Urinary bladder (tissue), 3 donors: ENCODE measurements at regions not wholly inside any gene's neighbourhood (a gene's known extent, or its start where the extent isn't known, plus 50 kb on each side); places are given as distances from the start of the nearest gene placed in this dataset.

Experiments used
- DNase-seq: peaks from one replicate; pipeline ENCODE4 v3.0.0-alpha.2; 2015; ENCODE audit errors: extremely low spot score
- H3K27ac ChIP-seq: one replicate; pipeline ENCODE4 v1.5.1; 2013; ENCODE audit warnings: low read depth, mild to moderate bottlenecking, moderate library complexity
- H3K36me3 ChIP-seq: one replicate; pipeline ENCODE4 v1.6.1; 2013; ENCODE audit warnings: mild to moderate bottlenecking, moderate library complexity; ENCODE audit not compliant: insufficient read depth
- H3K4me1 ChIP-seq: one replicate; pipeline ENCODE4 v1.6.1; 2013; ENCODE audit warnings: mild to moderate bottlenecking, moderate library complexity; ENCODE audit not compliant: insufficient read depth
- H3K4me3 ChIP-seq: one replicate; pipeline ENCODE4 v1.5.1; 2013; ENCODE audit warnings: low read depth, low read length
- WGBS: extraction: QIAGEN DNeasy Blood & Tissue Kit; methylation state at CpG from one replicate; pipeline ENCODE4 v1.1.7; 2013; 5-methylcytosine and 5-hydroxymethylcytosine counted together
- donor health status: healthy with polysubstance abuse.
- donor health status: healthy.

- H3K4me3 ChIP-seq, result no peak overlapping the region
Measured at GRCh38 chr17:36703860-36704266, 102.5 kb downstream of the MRM1 start.

GRCh38 chr17:36705283-36705795 is 104.0 kb downstream of the MRM1 start:
- Histone ChIP-seq H3K4me1 (no peaks in the 10 kb centered on the region), H3K4me3 (no peak overlapping the region), H3K36me3 (no peaks in the 10 kb centered on the region), H3K27ac (no peak overlapping the region)
- DNase-seq, result no peak
- WGBS, result 71% methylated on average over 9 of the region's 9 CpGs

More at GRCh38 chr17:36703860-36704266, 102.5 kb downstream of the MRM1 start:
- DNase-seq, result no peak
- 2% methylated on average over 36 of the region's 36 CpGs for WGBS
- H3K36me3 ChIP-seq, result no peaks in the 10 kb centered on the region
- H3K4me1 ChIP-seq, result no peaks in the 10 kb centered on the region
- H3K27ac ChIP-seq, result no peak overlapping the region

- H3K27ac ChIP-seq, result no peak overlapping the region
- H3K4me3 ChIP-seq, result no peak overlapping the region
- no peaks in the 10 kb centered on the region for H3K4me1 ChIP-seq
- WGBS, result 53% methylated on average over 15 of the region's 15 CpGs
- no peaks in the 10 kb centered on the region for H3K36me3 ChIP-seq
- DNase-seq, result no peak
Measured at GRCh38 chr17:36705874-36706731, 104.7 kb downstream of the MRM1 start.

GRCh38 chr17:36707904-36708303 is 106.5 kb downstream of the MRM1 start:
- Histone ChIP-seq H3K4me3 (no peak overlapping the region), H3K36me3 (no peaks in the 10 kb centered on the region), H3K4me1 (no peaks in the 10 kb centered on the region), H3K27ac (no peak overlapping the region)
- WGBS, result 90% methylated on average over 3 of the region's 3 CpGs
- no peak for DNase-seq

GRCh38 chr17:36714789-36715188 is 113.4 kb downstream of the MRM1 start:
- no peaks in the 10 kb centered on the region for H3K36me3 ChIP-seq
- no peak for DNase-seq
- H3K4me3 ChIP-seq, result no peak overlapping the region
- 81% methylated on average over 6 of the region's 6 CpGs for WGBS
- H3K27ac ChIP-seq, result no peak overlapping the region
- H3K4me1 ChIP-seq, result no peaks in the 10 kb centered on the region

- H3K36me3 ChIP-seq, result no peaks in the 10 kb centered on the region
- 89% methylated on average over 7 of the region's 7 CpGs for WGBS
- H3K4me1 ChIP-seq, result no peaks in the 10 kb centered on the region
- DNase-seq, result no peak
- H3K4me3 ChIP-seq, result no peak overlapping the region
- no peak overlapping the region for H3K27ac ChIP-seq
Measured at GRCh38 chr17:36715951-36716350, 114.6 kb downstream of the MRM1 start.

- 75% methylated on average over 3 of the region's 3 CpGs for WGBS
- Histone ChIP-seq H3K4me3 (no peak overlapping the region), H3K36me3 (no peaks in the 10 kb centered on the region), H3K27ac (no peak overlapping the region), H3K4me1 (no peaks in the 10 kb centered on the region)
- DNase-seq, result no peak
Measured at GRCh38 chr17:36717088-36717487, 115.7 kb downstream of the MRM1 start.

GRCh38 chr17:36720131-36720530 is 118.7 kb downstream of the MRM1 start:
- Histone ChIP-seq H3K4me1 (no peaks in the 10 kb centered on the region), H3K4me3 (no peak overlapping the region), H3K27ac (no peak overlapping the region), H3K36me3 (no peaks in the 10 kb centered on the region)
- DNase-seq, result no peak
- WGBS, result 55% methylated on average over 4 of the region's 4 CpGs

- WGBS, result 39% methylated on average over 8 of the region's 8 CpGs
- H3K27ac ChIP-seq, result no peak overlapping the region
Measured at GRCh38 chr17:36721560-36722120, 120.3 kb downstream of the MRM1 start.

GRCh38 chr17:36722121-36722902 is 120.9 kb downstream of the MRM1 start:
- WGBS, result 6% methylated on average over 49 of the region's 49 CpGs
- Histone ChIP-seq H3K36me3 (no peaks in the 10 kb centered on the region), H3K4me3 (peak overlapping the region; percentile 43), H3K27ac (no peak overlapping the region), H3K4me1 (no peaks in the 10 kb centered on the region)
- DNase-seq, result no peak

More at GRCh38 chr17:36721560-36722120, 120.3 kb downstream of the MRM1 start:
- Histone ChIP-seq H3K4me1 (no peaks in the 10 kb centered on the region), H3K36me3 (no peaks in the 10 kb centered on the region), H3K4me3 (no peak overlapping the region)
- no peak for DNase-seq

GRCh38 chr17:36722903-36723263 is 121.5 kb downstream of the MRM1 start:
- 75% methylated on average over 6 of the region's 6 CpGs for WGBS
- Histone ChIP-seq H3K4me1 (no peaks in the 10 kb centered on the region), H3K4me3 (no peak overlapping the region), H3K36me3 (no peaks in the 10 kb centered on the region), H3K27ac (no peak overlapping the region)
- no peak for DNase-seq

- 69% methylated on average over 6 of the region's 6 CpGs for WGBS
- H3K27ac ChIP-seq, result no peak overlapping the region
- DNase-seq, result no peak
- no peaks in the 10 kb centered on the region for H3K36me3 ChIP-seq
- no peak overlapping the region for H3K4me3 ChIP-seq
- H3K4me1 ChIP-seq, result no peaks in the 10 kb centered on the region
Measured at GRCh38 chr17:36723459-36724025, 122.2 kb downstream of the MRM1 start.

GRCh38 chr17:36726199-36726598 is 124.8 kb downstream of the MRM1 start:
- no peaks in the 10 kb centered on the region for H3K4me1 ChIP-seq
- 87% methylated on average over 4 of the region's 4 CpGs for WGBS

More at GRCh38 chr17:36726199-36726598, 124.8 kb downstream of the MRM1 start:
- DNase-seq, result no peak
- Histone ChIP-seq H3K4me3 (no peak overlapping the region), H3K36me3 (no peaks in the 10 kb centered on the region), H3K27ac (no peak overlapping the region)
